Urinary bladder (tissue), 3 donors: ENCODE measurements at regions not wholly inside any gene's neighbourhood (a gene's known extent, or its start where the extent isn't known, plus 50 kb on each side); places are given as distances from the start of the nearest gene placed in this dataset.

Experiments
- DNase-seq: peaks from one replicate; pipeline ENCODE4 v3.0.0-alpha.2; 2015; ENCODE audit errors: extremely low spot score
- H3K27ac ChIP-seq: one replicate; pipeline ENCODE4 v1.5.1; 2013; ENCODE audit warnings: low read depth, mild to moderate bottlenecking, moderate library complexity
- H3K36me3 ChIP-seq: one replicate; pipeline ENCODE4 v1.6.1; 2013; ENCODE audit warnings: mild to moderate bottlenecking, moderate library complexity; ENCODE audit not compliant: insufficient read depth
- H3K4me1 ChIP-seq: one replicate; pipeline ENCODE4 v1.6.1; 2013; ENCODE audit warnings: mild to moderate bottlenecking, moderate library complexity; ENCODE audit not compliant: insufficient read depth
- H3K4me3 ChIP-seq: one replicate; pipeline ENCODE4 v1.5.1; 2013; ENCODE audit warnings: low read depth, low read length
- WGBS: extraction: QIAGEN DNeasy Blood & Tissue Kit; methylation state at CpG from one replicate; pipeline ENCODE4 v1.1.7; 2013; 5-methylcytosine and 5-hydroxymethylcytosine counted together
- donor health status: healthy with polysubstance abuse.
- donor health status: healthy.

- no peak for DNase-seq
- Histone ChIP-seq H3K4me1 (peaks cover 2% of the 10 kb centered on the region), H3K4me3 (no peak overlapping the region), H3K36me3 (no peaks in the 10 kb centered on the region), H3K27ac (no peak overlapping the region)
- 61% methylated on average over 8 of the region's 8 CpGs for WGBS
These were observed 402.1 kb upstream of the B3GALT2 start for GRCh38 chr1:193588311-193589082.

DNA sequence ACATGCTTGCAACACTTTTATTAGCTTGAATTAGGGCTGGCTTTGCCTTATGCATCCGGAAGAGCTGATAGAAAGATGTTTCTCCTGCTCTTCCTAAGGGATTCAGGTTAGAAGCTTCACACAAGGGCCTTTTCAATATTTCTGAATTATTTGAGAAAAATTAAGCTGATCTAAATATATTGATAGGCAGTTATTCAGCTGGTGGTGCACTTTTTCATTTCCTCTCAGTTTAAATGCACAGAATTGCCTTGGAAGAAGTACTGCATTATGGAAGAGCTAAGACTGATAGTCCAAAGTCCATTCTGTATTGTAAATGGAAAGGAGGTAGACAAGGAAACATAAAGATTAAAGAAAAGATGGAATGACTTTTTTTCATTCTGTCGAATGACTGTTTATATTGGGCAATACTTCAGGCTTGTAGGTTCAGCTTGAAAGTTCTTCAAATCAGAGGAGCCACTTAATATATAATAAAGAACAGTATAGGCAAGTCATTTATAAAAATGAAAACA is 398.4 kb upstream of the B3GALT2 start:
- 73% methylated on average over 2 of the region's 2 CpGs for WGBS
- Histone ChIP-seq H3K4me1 (peaks cover 2% of the 10 kb centered on the region), H3K4me3 (no peak overlapping the region), H3K27ac (no peak overlapping the region), H3K36me3 (no peaks in the 10 kb centered on the region)
- no peak for DNase-seq

DNA sequence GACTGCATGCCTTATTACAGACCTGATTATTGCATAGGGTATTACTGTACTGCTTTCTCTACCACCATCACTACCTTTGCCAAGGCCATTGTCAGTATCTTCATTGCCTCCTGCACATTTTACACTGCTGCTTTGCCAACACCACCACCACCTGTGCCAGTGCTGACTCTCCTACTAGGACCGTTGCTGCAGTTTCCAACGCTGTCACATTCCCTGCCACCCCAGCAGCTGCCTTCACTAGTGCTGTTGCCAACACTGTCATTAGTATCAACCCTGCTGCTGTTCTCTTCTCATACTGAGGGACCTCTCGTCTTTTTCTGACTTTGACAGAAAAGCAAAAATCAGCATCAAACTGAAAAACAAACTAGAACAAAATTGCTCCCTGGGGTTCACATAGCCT is 394.9 kb upstream of the B3GALT2 start:
- Histone ChIP-seq H3K36me3 (no peaks in the 10 kb centered on the region), H3K4me1 (no peaks in the 10 kb centered on the region), H3K27ac (no peak overlapping the region), H3K4me3 (no peak overlapping the region)
- 95% methylated on average over 3 of the region's 3 CpGs for WGBS
- DNase-seq: no peak

DNA sequence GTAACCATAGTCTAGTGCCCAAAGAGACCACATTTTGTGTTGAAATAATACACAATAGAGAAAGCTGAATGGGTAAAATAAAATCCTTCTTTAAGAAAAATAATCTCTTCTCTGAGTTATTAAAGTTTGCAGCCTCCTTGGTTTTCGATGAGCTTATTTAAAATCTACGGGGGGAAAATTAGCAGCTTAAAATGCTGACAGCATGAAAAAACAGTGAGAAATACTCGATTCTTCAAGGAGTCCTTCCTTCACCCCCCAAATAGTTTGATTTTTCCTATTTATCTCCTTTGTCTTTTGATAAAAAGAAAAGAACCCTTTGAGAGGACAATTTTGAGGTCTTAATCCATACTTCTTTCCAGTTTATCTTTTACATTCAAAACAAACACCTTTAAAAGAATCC is 394.0 kb upstream of the B3GALT2 start:
- no peaks in the 10 kb centered on the region for H3K4me1 ChIP-seq
- H3K36me3 ChIP-seq: no peaks in the 10 kb centered on the region
- WGBS: 95% methylated on average over 3 of the region's 3 CpGs
- no peak overlapping the region for H3K4me3 ChIP-seq
- H3K27ac ChIP-seq: no peak overlapping the region
- no peak for DNase-seq

- H3K4me1 ChIP-seq: no peaks in the 10 kb centered on the region
- H3K27ac ChIP-seq: no peak overlapping the region
- no peak overlapping the region for H3K4me3 ChIP-seq
- DNase-seq: no peak
- H3K36me3 ChIP-seq: no peaks in the 10 kb centered on the region
- 98% methylated on average over 1 of the region's 1 CpG for WGBS
These were observed 392.9 kb upstream of the B3GALT2 start for GRCh38 chr1:193579323-193579722.

DNA sequence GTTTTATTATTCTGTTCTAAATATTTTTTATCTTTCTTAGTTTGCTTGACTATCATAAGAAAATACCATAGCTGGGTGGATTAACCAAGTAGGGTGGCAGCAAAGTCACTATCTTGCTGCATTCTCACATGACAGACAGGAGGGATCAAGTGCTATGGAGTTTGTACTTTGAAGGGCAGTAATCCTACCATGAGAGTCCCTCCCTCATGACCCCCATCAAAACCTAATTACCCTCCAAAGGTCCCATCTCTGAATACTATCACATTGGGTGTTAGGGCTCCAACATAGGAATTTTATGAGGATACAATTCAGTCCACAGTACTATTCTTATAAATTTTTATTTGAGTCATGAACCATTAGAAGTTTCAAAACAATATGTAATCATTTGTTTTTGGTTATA is 388.5 kb upstream of the B3GALT2 start:
- Histone ChIP-seq H3K4me3 (no peak overlapping the region), H3K36me3 (no peaks in the 10 kb centered on the region), H3K4me1 (no peaks in the 10 kb centered on the region), H3K27ac (no peak overlapping the region)
- no peak for DNase-seq

- Histone ChIP-seq H3K4me1 (no peaks in the 10 kb centered on the region), H3K27ac (no peak overlapping the region)
- no peak for DNase-seq
These were observed 383.5 kb upstream of the B3GALT2 start for GRCh38 chr1:193569983-193570269.

DNA sequence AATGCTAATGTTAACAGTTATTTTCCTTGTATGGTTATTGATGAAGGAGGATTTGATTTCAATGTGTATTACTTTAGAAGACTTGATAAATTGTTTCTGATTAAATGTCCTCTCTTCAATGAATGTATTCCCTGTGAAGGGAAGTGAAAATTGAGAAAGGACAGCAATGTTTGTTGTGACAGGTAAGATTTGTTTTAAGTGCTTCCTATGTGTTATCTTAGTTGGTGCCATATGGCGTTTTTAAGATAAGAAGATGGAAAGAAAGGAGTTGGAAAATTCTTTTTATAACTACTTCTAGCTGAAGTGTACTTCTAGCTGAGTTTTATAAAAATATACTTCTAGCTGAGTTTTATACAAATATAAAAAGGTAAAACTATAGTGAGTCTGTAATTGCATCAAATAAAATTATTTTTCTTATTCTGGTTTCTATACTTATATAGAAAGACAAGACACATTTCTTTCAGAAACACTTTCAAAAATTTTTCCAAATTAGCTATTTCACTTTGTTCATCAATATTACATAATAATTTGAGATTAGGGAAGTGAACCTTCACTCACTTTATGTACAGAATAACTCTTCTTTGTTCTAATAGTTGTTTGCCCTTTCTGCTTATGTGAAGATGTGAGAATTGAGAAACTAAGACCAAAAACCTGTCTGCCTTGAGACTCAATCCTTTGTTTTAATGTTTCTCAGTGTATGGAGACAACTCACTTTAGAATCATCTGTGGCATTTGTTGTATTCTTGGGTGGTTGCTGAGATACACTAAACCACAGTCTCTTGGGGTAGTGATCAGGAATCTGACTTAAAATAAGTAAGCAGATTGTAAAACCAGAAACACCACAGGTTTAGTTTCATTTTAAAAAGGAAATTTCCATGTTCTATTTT is 382.9 kb upstream of the B3GALT2 start:
- no peak for DNase-seq
- Histone ChIP-seq H3K36me3 (no peaks in the 10 kb centered on the region), H3K4me1 (no peaks in the 10 kb centered on the region), H3K4me3 (no peak overlapping the region), H3K27ac (no peak overlapping the region)
- WGBS: 26% methylated on average over 1 of the region's 1 CpG

More at GRCh38 chr1:193569983-193570269, 383.5 kb upstream of the B3GALT2 start:
- H3K36me3 ChIP-seq: no peaks in the 10 kb centered on the region
- no peak overlapping the region for H3K4me3 ChIP-seq

DNA sequence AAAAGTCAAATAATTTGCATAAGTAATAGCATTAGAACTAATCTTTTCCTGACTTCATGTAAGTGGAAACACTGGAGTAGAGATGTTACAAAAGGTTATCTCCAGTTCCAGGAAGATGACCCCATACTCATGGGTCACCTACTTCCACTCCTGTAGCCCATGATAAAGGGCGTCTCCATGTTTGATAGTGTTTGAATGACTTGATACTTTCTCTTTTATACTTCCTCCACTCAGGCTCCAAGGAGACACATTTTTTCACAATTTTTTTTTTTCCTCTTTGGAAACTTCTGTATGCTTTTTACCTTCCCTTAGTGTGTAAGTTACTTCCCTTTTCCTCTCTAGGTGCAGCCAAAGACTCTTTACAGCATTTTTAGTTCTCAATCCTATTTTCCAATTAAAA is 382.1 kb upstream of the B3GALT2 start:
- Histone ChIP-seq H3K4me1 (no peaks in the 10 kb centered on the region), H3K4me3 (no peak overlapping the region), H3K36me3 (no peaks in the 10 kb centered on the region), H3K27ac (no peak overlapping the region)
- no peak for DNase-seq
- WGBS: 72% methylated on average over 1 of the region's 1 CpG

DNA sequence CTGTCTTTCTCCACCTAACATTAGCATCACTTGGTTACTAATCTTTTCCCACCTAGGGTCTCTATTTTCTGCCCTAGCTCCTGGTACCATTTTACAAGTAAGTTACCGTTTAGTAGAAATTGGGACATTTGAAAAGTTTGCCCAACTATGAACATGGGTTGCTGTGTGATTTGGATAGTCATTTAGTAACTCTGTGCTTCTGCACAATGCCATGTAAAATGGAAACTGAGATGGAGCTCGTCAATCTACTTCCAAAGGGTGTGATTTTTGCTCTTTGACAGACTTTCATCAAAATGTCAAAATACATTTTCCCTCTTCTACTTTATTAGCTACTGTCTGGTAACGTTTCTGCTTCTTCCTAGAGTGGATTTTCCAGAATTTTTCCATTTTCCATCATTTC is 381.5 kb upstream of the B3GALT2 start:
- no peaks in the 10 kb centered on the region for H3K36me3 ChIP-seq
- no peak for DNase-seq
- H3K27ac ChIP-seq: no peak overlapping the region
- no peaks in the 10 kb centered on the region for H3K4me1 ChIP-seq
- H3K4me3 ChIP-seq: no peak overlapping the region
- WGBS: 91% methylated on average over 3 of the region's 3 CpGs

GRCh38 chr1:193566735-193567134 is 380.3 kb upstream of the B3GALT2 start:
- H3K4me1 ChIP-seq: no peaks in the 10 kb centered on the region
- no peak overlapping the region for H3K4me3 ChIP-seq
- no peak for DNase-seq
- no peak overlapping the region for H3K27ac ChIP-seq
- no peaks in the 10 kb centered on the region for H3K36me3 ChIP-seq
- 91% methylated on average over 4 of the region's 4 CpGs for WGBS

DNA sequence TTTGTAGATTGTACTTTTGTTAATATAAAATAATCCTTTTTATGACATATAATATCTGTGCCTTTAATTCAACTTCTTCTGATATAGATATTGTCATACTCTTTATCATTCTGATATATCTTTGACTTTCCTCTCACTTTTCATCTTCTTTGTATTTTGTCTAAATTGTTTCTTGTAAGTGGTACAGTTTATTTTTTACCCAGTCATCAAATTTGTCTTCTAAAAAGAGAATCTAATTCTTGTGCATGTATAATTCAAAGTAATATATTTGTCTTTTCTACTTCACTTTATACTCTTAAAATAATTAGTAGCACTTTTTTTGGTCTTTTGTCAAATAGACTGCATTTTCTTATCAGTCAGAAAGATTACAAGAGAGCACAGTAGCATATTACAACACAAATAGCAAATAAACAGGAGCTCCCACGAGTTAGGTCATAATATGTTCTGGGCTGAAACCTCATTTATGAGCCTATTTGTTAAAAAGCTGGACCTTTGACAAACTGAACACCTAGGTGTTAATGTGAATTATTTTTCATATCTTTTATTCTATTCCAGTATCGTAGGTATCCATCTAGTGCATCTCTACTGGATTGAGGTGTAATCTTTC is 379.7 kb upstream of the B3GALT2 start:
- H3K4me1 ChIP-seq: no peaks in the 10 kb centered on the region
- no peak overlapping the region for H3K27ac ChIP-seq
- 69% methylated on average over 2 of the region's 2 CpGs for WGBS
- H3K36me3 ChIP-seq: no peaks in the 10 kb centered on the region
- no peak for DNase-seq
- H3K4me3 ChIP-seq: no peak overlapping the region

DNA sequence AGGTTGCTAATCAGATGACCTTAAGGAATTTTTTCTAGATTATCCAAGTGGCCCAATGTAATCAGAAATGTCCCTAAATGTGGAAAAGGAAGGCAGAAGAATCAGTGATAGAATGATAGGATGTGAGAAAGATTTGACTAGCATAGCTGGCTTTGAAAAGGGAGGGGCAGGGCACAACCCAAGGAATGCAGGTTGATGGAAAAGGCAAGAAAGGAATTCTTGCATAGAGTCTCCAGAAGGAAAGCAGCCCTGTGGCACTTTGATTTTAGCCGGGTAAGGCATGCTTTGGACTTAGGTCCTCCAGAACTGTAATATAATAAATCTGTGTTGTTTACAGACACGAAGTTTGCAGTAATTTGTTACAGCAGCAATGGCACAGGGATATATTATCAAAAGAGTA is 375.7 kb upstream of the B3GALT2 start:
- 53% methylated on average over 2 of the region's 2 CpGs for WGBS
- no peak for DNase-seq
- no peak overlapping the region for H3K4me3 ChIP-seq
- no peaks in the 10 kb centered on the region for H3K36me3 ChIP-seq
- no peak overlapping the region for H3K27ac ChIP-seq
- no peaks in the 10 kb centered on the region for H3K4me1 ChIP-seq

- 52% methylated on average over 4 of the region's 4 CpGs for WGBS
- DNase-seq: no peak
- no peaks in the 10 kb centered on the region for H3K36me3 ChIP-seq
- no peaks in the 10 kb centered on the region for H3K4me1 ChIP-seq
- H3K4me3 ChIP-seq: no peak overlapping the region
- H3K27ac ChIP-seq: no peak overlapping the region
These were observed 372.1 kb upstream of the B3GALT2 start for GRCh38 chr1:193558491-193559028.
